ENCODE measurements at regions not wholly inside any gene's neighbourhood (a gene's known extent, or its start where the extent isn't known, plus 50 kb on each side); places are given as distances from the start of the nearest gene placed in this dataset.

GRCh38 chr9:87211669-87212068, 264.4 kb upstream of the GAS1 start:
- H3K4me1 Mint-ChIP-seq (ENCODE audit: low read depth), result peaks cover 58% of the 10 kb centered on the region
- H3K4me3 Mint-ChIP-seq (ENCODE audit: unreplicated experiment), result no peak overlapping the region
- DNase-seq (ENCODE audit: low spot score), result no peak
- TF ChIP-seq, protein P1, sequence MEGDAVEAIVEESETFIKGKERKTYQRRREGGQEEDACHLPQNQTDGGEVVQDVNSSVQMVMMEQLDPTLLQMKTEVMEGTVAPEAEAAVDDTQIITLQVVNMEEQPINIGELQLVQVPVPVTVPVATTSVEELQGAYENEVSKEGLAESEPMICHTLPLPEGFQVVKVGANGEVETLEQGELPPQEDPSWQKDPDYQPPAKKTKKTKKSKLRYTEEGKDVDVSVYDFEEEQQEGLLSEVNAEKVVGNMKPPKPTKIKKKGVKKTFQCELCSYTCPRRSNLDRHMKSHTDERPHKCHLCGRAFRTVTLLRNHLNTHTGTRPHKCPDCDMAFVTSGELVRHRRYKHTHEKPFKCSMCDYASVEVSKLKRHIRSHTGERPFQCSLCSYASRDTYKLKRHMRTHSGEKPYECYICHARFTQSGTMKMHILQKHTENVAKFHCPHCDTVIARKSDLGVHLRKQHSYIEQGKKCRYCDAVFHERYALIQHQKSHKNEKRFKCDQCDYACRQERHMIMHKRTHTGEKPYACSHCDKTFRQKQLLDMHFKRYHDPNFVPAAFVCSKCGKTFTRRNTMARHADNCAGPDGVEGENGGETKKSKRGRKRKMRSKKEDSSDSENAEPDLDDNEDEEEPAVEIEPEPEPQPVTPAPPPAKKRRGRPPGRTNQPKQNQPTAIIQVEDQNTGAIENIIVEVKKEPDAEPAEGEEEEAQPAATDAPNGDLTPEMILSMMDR (IDR thresholded peaks at IDR 0.05), result no peak
- H3K27me3 Mint-ChIP-seq (ENCODE audit: low read depth), result no peaks in the 10 kb centered on the region
- H3K27ac Mint-ChIP-seq (ENCODE audit: unreplicated experiment), result peak overlapping the region; percentile 81
- H3K9me3 Mint-ChIP-seq (ENCODE audit: low read depth), result no peaks in the 10 kb centered on the region
- no peaks in the 10 kb centered on the region for H3K36me3 Mint-ChIP-seq (ENCODE audit: low read depth)

DNA sequence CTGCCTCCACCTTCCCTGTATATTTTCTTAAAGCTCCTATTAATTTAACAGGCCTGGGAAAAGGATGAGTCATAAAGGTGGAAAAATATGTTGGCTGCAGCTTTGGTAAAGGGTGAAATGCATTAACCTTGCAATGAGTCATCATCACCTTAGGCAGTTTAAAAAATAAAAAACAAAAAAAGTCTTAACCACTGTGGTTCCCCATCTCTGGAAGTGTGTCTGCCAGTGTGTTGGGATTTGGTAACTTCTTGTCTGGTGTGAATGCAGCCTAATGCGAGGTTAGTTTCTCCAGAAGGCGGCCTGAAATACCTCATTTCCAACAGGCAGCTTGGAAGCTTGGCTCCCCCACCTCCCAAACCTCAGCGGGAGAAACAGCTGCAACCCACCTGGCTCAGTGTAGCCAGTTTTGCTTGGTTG, 265.3 kb upstream of the GAS1 start:
- Mint-ChIP-seq H3K27ac (ENCODE audit: unreplicated experiment) (peak overlapping the region; percentile 81), H3K4me3 (ENCODE audit: unreplicated experiment) (no peak overlapping the region), H3K9me3 (ENCODE audit: low read depth) (no peaks in the 10 kb centered on the region), H3K36me3 (ENCODE audit: low read depth) (no peaks in the 10 kb centered on the region), H3K27me3 (ENCODE audit: low read depth) (no peaks in the 10 kb centered on the region), H3K4me1 (ENCODE audit: low read depth) (peaks cover 51% of the 10 kb centered on the region)
- no peak for DNase-seq (ENCODE audit: low spot score)
- TF ChIP-seq, protein P1 (IDR thresholded peaks at IDR 0.05), result no peak

DNA sequence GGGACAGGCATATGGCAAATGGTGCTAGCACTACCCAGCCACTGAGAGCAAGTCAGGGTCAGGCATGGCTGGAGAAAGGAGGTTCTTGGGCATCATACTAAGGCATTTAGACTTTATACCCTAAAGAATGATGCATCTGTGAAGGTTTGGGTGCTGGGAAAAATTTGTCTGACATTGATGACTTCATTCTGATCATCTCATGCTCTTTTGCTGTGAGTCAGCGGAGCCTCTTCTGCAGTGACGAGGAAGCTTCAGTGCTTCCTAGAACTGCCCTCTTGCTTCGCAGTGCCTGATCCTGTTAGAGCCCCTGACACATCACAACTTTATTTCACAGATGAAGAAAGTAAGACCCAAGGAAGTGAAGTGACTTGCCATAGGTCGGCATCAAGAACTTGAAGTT, 266.6 kb upstream of the GAS1 start:
- Mint-ChIP-seq H3K27me3 (ENCODE audit: low read depth) (no peaks in the 10 kb centered on the region), H3K9me3 (ENCODE audit: low read depth) (no peaks in the 10 kb centered on the region), H3K27ac (ENCODE audit: unreplicated experiment) (no peak overlapping the region), H3K4me1 (ENCODE audit: low read depth) (peaks cover 40% of the 10 kb centered on the region), H3K36me3 (ENCODE audit: low read depth) (no peaks in the 10 kb centered on the region), H3K4me3 (ENCODE audit: unreplicated experiment) (no peak overlapping the region)
- TF ChIP-seq, protein P1 (IDR thresholded peaks at IDR 0.05), result no peak
- DNase-seq (ENCODE audit: low spot score), result no peak

DNA sequence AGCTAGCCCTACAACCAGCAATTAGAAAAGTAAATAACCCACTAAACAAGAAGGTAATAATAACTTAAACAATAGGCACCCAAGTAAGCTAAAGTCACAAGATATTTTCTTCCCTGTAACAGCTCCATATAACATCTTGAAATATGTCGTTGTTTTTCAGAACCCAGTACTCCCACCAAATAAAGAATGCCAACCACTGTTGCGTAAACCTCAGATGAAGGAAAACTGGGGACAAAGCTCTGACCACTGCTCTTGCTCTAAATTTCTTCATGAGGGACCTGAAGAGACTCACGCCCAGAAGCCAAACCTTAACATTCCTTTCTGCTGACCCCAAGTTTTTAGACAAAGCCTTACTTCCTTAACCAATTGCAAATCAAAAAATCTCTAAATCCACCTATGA, 267.7 kb upstream of the GAS1 start:
- Mint-ChIP-seq H3K4me3 (ENCODE audit: unreplicated experiment) (no peak overlapping the region), H3K27ac (ENCODE audit: unreplicated experiment) (no peak overlapping the region), H3K4me1 (ENCODE audit: low read depth) (peaks cover 36% of the 10 kb centered on the region), H3K36me3 (ENCODE audit: low read depth) (no peaks in the 10 kb centered on the region), H3K9me3 (ENCODE audit: low read depth) (no peaks in the 10 kb centered on the region), H3K27me3 (ENCODE audit: low read depth) (no peaks in the 10 kb centered on the region)
- TF ChIP-seq, protein P1 (IDR thresholded peaks at IDR 0.05), result no peak
- no peak for DNase-seq (ENCODE audit: low spot score)

GRCh38 chr9:87216036-87216435, 268.7 kb upstream of the GAS1 start:
- Mint-ChIP-seq H3K27ac (ENCODE audit: unreplicated experiment) (no peak overlapping the region), H3K4me1 (ENCODE audit: low read depth) (peaks cover 34% of the 10 kb centered on the region), H3K9me3 (ENCODE audit: low read depth) (no peaks in the 10 kb centered on the region), H3K4me3 (ENCODE audit: unreplicated experiment) (no peak overlapping the region), H3K27me3 (ENCODE audit: low read depth) (no peaks in the 10 kb centered on the region), H3K36me3 (ENCODE audit: low read depth) (no peaks in the 10 kb centered on the region)
- TF ChIP-seq, protein P1 (IDR thresholded peaks at IDR 0.05), result no peak
- no peak for DNase-seq (ENCODE audit: low spot score)

All from chondrocyte (in vitro differentiated cells).